SU-DHL-6 (cell line): ENCODE measurements at regions not wholly inside any gene's neighbourhood (a gene's known extent, or its start where the extent isn't known, plus 50 kb on each side); places are given as distances from the start of the nearest gene placed in this dataset.

Experiments used
- H2AFZ ChIP-seq: fragments of 200-600 bp; sonication (generic); 2 replicates; pipeline ENCODE4 v1.6.1; 2014; ENCODE audit warnings: low read depth, mild to moderate bottlenecking, moderate library complexity, mixed read lengths, antibody characterized with exemption, low read length; ENCODE audit not compliant: severe bottlenecking
- H3F3A ChIP-seq: fragments of 200-600 bp; shearing (Covaris generic); 2 replicates; pipeline ENCODE4 v1.6.0; 2016; ENCODE audit warnings: antibody characterized with exemption, mild to moderate bottlenecking; ENCODE audit not compliant: insufficient read depth
- H3K27ac ChIP-seq: fragments of 200-600 bp; sonication (generic); 2 replicates; pipeline ENCODE4 v1.5.1; 2016; ENCODE audit warnings: low read depth, mild to moderate bottlenecking, low read length, moderate library complexity, mixed read lengths
- H3K27me3 ChIP-seq: fragments of 200-600 bp; sonication (generic), shearing (Covaris generic); 2 replicates; pipeline ENCODE4 v1.6.0; 2014; ENCODE audit warnings: mild to moderate bottlenecking, low read length
- H3K36me3 ChIP-seq: fragments of 200-600 bp; sonication (generic); 2 replicates; pipeline ENCODE4 v1.6.1; 2014; ENCODE audit warnings: mild to moderate bottlenecking, low read length, mixed read lengths
- H3K4me2 ChIP-seq: fragments of 300-600, 200-600 bp; shearing (Covaris generic), sonication (generic); 2 replicates; pipeline ENCODE4 v1.6.0; 2014; ENCODE audit warnings: low read length, low read depth, mild to moderate bottlenecking; ENCODE audit not compliant: poor library complexity, severe bottlenecking
- H3K4me3 ChIP-seq: fragments of 200-600 bp; sonication (generic); 2 replicates; pipeline ENCODE4 v1.5.1; 2014; ENCODE audit warnings: antibody characterized with exemption, low read length, mild to moderate bottlenecking, mixed read lengths; ENCODE audit not compliant: insufficient read depth, poor library complexity, severe bottlenecking
- H3K79me2 ChIP-seq: fragments of 200-600 bp; sonication (generic); 2 replicates; pipeline ENCODE4 v1.6.1; 2014; ENCODE audit warnings: mild to moderate bottlenecking, low read length, moderate library complexity; ENCODE audit not compliant: insufficient read depth
- H3K9ac ChIP-seq: fragments of 200-600 bp; sonication (generic); 2 replicates; pipeline ENCODE4 v1.7.0; 2014; ENCODE audit warnings: mild to moderate bottlenecking, low read length
- H3K9me2 ChIP-seq: fragments of 200-600 bp; sonication (generic); replicated peaks from 2 replicates; pipeline ENCODE4 v1.6.1; 2014; ENCODE audit warnings: low read length; ENCODE audit not compliant: insufficient read depth
- H3K9me3 ChIP-seq: fragments of 200-600 bp; sonication (generic); 2 replicates; pipeline ENCODE4 v1.6.1; 2014; ENCODE audit warnings: low read length, mixed read lengths; ENCODE audit not compliant: insufficient read depth
- H4K20me1 ChIP-seq: fragments of 200-600 bp; sonication (generic); 2 replicates; pipeline ENCODE4 v1.6.1; 2014; ENCODE audit warnings: low read depth, mild to moderate bottlenecking, antibody characterized with exemption, low read length, moderate library complexity, mixed read lengths
- CTCF ChIP-seq: fragments of 200-600 bp; sonication (generic); IDR thresholded peaks from one replicate; pipeline ENCODE4 v1.5.1; 2017; ENCODE audit warnings: antibody characterized with exemption, mild to moderate bottlenecking, low read length, moderate library complexity; ENCODE audit not compliant: insufficient read depth, poor library complexity, severe bottlenecking
- EZH2phosphoT487 ChIP-seq: fragments of 200-600 bp; sonication (generic), shearing (Covaris generic); conservative IDR thresholded peaks from 2 replicates; pipeline ENCODE4 v1.6.1; 2018; ENCODE audit warnings: mild to moderate bottlenecking, antibody characterized with exemption, low read length, moderate library complexity, mixed read lengths

- Histone ChIP-seq H3K9ac (no peak overlapping the region), H3K79me2 (no peaks in the 10 kb centered on the region), H3K9me2 (no peaks in the 10 kb centered on the region), H3K4me3 (no peak overlapping the region), H2AFZ (no peak overlapping the region), H3K27ac (no peak overlapping the region), H3K9me3 (no peaks in the 10 kb centered on the region), H3K36me3 (no peaks in the 10 kb centered on the region), H3K4me2 (no peak overlapping the region), H3K27me3 (0 out of 2 replicates have a peak, but pooled peaks cover 4% of the 10 kb centered on the region), H4K20me1 (no peaks in the 10 kb centered on the region), H3F3A (no peaks in the 10 kb centered on the region)
- TF ChIP-seq CTCF (no peak), EZH2phosphoT487 (no peak)
Observed at GRCh38 chr1:29836651-29837646, 600.6 kb downstream of the PTPRU start.

- Histone ChIP-seq H3K9me2 (no peaks in the 10 kb centered on the region), H3K4me3 (no peak overlapping the region), H3K9me3 (no peaks in the 10 kb centered on the region), H3K9ac (no peak overlapping the region), H3K27me3 (0 out of 2 replicates have a peak, but pooled peaks cover 2% of the 10 kb centered on the region), H3K79me2 (no peaks in the 10 kb centered on the region), H3K27ac (no peak overlapping the region), H3F3A (no peaks in the 10 kb centered on the region), H3K4me2 (no peak overlapping the region), H2AFZ (no peak overlapping the region), H4K20me1 (no peaks in the 10 kb centered on the region), H3K36me3 (no peaks in the 10 kb centered on the region)
- no peak for TF ChIP-seq EZH2phosphoT487
- no peak for TF ChIP-seq CTCF
Observed at GRCh38 chr1:29835874-29836273, 599.6 kb downstream of the PTPRU start.

- Histone ChIP-seq H2AFZ (no peak overlapping the region), H4K20me1 (no peaks in the 10 kb centered on the region), H3K27me3 (no peaks in the 10 kb centered on the region), H3K9ac (no peak overlapping the region), H3K36me3 (no peaks in the 10 kb centered on the region), H3K9me3 (no peaks in the 10 kb centered on the region), H3K9me2 (no peaks in the 10 kb centered on the region), H3K4me3 (no peak overlapping the region), H3K79me2 (no peaks in the 10 kb centered on the region), H3K27ac (no peak overlapping the region), H3K4me2 (no peak overlapping the region), H3F3A (no peaks in the 10 kb centered on the region)
- no peak for TF ChIP-seq CTCF
- no peak for TF ChIP-seq EZH2phosphoT487
Observed at GRCh38 chr1:29835406-29835805, 599.1 kb downstream of the PTPRU start.
